HG03159 (cell line): ENCODE measurements at regions not wholly inside any gene's neighbourhood (a gene's known extent, or its start where the extent isn't known, plus 50 kb on each side); places are given as distances from the start of the nearest gene placed in this dataset.

Experiments used
- ATAC-seq: cut with Tn5 transposase; IDR thresholded peaks from one replicate; pipeline ENCODE4 v1.9.1; 2021; ENCODE audit warnings: mild to moderate bottlenecking, moderate library complexity; ENCODE audit not compliant: unreplicated experiment

DNA sequence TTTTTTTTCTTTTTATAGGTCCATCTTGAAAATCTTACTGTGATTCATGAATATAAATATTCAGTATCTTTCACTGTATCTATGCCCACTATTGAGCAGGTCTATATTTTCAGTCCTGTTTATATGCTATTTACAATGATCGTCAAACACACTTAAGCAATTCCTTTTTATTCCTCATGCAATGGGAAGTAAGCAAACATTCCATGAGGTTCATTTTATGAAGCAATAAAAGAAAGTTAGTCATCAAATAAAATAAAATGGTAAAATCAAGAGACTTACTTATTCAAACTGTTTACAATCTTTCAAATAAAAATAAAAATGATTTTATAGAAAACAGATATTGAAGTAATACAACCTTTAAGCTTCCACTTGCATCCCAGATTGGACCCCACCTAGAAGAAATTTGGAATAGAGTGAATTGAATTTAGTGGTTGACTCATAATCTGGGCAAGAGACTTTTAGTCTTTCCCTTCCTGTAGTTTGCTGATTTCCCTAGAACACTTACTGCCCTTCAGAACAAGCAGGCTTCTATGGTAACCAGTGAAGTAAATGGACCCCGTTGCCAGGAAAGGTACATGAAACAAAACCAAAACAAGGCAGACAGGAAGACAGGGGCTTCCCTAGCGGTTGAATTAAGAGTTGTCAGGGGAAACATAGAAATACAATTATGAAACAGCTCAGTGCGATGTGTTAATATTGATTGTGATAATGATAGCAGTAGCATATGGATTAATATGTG lies 241.0 kb upstream of the ATP2B1 start:
- ATAC-seq = peak; percentile 96

DNA sequence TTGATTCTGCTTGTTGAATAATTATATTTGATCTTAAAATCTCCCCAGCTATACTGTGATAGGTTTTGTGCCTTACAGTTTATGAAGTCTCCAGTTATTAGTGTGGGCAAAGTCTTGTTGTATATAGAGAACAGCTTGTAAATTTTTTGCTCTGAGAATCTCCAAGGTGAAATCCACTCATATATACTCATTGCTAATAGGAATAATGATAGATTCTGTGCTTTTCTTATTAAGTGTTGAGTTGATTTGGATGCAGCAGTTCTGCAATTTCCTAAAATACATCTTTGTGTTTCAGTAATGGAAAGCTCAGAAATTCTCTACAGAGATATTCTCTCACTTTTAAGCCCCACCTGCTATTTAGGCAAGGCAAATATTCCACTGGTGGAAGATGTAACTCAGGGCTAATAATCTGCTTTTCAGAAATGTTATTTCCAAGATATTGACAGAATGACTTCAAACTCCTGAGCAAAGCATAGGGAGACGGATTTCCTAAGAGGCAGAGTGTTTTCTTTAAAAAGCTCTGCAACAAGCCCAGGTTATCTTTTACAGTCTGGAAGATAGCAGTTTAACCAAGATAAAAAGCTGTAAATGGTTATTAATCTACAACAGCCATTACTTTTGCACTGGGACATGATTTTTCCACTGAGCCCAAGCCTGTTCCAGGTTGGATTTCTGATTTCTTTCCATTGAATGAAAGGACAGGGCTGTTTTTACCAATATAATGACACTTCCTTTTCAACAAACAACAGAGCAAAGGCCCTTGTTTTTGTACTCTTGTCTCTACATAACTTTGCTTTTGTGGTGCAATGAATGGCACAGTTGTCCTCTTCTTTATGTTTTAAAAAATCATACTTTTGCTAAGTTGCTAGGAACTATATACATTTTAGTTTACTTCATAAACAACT lies 239.9 kb upstream of the ATP2B1 start:
- no peak for ATAC-seq

DNA sequence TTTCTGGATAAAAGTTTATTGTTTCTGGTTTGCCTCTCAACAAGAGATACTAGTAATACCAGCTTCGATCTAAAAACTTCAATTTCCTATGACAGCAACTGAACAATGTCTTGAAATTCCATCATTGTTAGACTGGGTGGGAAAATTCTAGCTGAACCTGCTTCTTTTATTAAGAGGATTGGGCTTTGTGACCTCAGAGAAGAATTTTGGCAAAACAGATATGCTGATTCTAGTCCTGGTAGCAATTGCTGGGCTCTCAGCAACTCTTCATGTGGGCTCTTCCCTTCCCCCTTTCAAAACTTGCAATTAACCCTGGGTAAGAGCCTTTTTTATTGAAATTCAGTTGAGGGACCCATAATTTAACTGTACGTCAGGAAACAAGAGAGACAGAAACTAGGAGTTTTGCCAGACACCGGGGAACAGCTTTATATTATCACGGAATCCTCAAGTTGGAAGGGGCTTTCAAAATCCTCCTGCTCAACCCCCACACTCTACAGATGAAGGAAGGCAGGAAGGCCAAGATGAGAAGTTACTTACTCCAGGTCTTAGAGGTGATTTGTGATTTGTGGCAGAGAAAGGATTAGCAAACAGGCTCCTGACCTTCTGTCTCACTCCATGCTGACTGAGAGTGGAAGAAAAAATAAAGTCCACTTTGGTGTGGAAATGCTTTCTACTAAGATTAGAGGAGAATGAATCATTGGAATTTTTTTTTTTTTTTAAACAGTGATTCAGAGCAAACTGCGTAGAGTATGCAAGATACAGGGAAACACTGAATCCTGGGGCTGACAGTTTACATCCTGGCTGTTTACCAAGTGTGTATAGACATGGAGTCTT lies 239.0 kb upstream of the ATP2B1 start:
- no peak for ATAC-seq

DNA sequence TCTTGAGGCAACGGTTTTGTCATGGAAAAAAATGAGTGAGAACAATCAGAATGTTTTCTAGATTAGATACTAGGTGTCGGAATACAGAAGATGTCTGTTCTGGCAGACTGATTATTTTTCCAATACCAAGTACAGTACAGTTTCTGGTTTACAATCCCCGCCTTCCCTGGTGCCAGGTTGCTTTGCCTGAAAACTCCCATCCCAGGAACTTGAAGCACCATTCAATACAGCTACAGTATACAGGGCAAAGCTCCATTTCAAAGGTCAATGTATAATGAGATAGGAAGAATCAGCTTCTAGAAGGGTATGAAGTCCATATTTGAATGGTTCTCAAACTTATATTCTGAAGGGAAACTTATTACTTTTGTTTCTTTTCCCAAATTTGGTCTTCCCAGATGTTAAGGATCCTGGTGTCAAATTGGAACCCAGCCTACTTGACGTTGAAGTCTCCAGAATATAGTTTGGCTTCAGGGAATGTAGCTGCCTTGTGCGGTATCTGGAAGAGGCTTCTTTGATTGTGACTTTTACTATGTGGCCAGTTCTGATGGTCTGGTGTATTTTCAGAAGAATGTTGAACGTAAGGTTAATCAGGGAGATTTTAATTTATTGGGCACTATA lies 238.0 kb upstream of the ATP2B1 start:
- no peak for ATAC-seq

DNA sequence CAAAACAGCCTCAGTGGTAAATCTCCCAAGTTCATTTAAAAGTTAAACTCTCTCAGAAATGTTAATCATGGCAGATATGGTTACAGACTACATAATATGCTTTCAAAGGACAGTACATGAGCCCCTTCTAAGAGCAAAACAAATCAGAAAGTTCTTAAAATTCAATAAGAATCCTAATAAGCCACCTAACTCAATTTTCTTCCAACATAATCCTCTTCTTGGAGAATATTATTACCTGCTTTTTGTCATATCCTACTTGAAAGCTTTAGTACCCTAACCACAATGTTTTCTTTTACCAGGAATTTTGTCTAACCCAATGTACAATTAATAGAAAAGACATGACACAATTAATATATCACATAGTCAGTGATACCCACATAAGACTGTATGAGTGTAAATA lies 236.5 kb upstream of the ATP2B1 start:
- ATAC-seq = no peak

DNA sequence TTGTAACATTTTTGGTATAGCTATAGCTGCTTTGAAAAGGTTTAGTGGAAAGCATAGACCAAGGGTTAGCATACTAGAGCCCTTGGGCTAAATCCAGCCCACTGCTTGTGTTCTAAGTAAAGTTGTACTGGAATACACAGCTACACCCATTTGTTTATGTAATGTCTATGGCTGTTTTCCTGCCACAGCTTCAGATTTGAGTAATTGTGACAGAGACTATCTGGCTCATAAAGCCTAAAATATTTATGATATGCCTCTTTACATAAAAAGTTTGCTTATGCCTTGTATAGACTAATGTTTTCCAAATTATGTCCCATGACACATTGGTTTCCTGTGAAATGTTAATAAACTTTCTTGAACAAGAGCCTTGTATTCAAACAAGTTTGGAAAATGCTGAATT lies 234.8 kb upstream of the ATP2B1 start:
- no peak for ATAC-seq

DNA sequence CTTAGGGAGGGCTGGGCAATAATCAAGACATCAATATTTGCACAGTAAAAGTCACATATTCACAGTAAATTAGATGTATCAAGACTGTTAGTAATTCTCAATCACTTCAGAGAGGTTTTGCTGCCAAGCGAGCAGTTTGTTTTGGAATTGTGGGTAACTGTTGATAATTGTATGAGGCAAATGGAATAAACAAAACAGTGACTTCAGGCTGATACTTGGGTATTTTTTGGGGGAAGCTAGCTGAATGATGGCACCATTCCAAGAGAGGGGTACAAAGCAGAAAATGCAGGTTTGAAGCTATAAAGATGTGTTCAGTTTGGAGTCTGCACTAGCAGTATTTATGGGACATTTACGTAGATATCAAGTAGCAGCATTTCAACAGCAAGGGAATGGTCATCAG lies 232.8 kb upstream of the ATP2B1 start:
- ATAC-seq = no peak

DNA sequence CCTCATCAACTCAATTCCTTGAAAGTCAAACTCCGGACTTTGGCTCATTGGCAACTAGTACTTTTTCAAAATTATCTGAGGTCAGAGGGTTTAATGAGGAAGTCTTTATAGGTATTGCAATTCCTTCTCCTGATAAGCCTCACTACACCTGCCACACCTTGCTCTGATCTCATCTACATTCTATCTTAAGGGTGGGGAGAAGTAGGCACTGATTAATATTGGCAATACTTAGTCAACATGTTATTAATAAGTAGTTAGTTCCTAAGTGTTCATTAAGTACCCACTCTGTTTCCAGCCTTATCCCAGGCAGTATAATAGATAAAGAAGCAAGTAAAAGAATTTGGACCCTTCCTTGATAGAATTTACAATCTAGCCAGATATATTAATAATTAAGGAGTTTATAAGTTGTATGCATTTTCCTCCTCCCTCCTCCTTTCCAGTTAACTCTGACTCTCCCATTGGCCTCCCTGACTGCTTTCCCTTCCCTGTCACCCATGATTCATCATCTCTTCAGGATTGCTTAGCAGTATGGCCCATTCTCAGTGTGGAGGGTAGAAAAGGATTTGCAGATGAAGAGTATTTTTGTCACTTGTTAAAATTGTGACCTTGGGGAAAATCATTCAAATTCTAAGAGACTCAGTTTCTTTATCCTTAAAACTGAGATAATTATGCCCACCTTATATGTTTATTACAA lies 231.0 kb upstream of the ATP2B1 start:
- ATAC-seq = no peak

DNA sequence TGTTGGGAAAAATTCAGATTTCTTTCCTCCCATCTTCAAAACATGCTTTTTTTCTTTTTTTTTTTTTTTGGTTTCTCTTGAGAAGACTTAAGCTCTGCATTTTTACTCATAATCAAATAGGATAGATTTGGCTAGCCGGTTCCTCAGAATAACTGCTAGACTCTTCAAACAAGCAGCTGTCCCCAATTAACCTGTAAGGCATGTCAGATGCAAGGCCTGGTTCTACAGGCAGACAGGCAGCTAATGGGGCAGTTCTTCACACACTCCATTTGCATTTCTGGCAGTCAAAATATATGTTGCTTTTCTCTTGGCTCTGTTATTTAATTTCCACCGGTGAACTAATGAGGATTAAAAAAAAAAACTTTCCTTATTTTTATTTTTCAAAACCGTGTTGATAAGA lies 228.0 kb upstream of the ATP2B1 start:
- no peak for ATAC-seq

DNA sequence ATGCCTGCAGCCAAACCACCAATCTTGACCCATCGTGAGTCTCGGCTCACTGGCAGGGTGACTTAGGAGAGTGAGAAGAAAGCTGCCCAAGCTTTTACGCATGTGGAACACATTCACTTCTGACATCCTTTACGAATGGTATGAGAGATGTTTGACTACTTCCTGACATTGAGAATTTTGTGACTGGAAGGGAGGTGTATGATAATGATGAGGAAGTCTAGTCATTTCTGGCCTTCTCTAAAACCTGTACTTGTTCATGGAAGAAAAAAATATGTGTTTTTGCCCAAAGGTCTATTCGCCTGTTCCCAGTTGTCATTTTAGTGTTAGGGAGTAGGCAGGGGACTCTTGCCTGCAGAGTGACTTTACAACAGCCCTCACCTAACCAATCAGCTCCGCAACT lies 227.2 kb upstream of the ATP2B1 start:
- ATAC-seq = peak; percentile 71

DNA sequence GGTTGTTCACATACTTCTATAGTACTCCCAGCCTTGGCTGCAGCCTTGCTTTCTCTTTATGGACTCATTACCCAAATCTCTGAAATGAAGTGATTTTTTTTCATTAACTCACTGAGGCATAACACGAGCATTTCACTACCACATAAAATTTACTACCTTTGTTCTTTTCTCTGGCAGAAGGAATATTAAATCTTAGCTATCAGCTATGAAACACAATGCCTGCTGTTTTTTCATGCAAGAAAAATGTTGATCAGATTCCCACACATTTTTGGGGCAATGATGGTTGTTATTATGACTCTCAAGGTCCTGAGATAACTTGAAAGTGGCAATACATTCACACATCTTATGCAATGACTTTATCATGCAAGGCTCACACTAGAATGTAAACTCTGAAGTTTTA lies 225.3 kb upstream of the ATP2B1 start:
- no peak for ATAC-seq

DNA sequence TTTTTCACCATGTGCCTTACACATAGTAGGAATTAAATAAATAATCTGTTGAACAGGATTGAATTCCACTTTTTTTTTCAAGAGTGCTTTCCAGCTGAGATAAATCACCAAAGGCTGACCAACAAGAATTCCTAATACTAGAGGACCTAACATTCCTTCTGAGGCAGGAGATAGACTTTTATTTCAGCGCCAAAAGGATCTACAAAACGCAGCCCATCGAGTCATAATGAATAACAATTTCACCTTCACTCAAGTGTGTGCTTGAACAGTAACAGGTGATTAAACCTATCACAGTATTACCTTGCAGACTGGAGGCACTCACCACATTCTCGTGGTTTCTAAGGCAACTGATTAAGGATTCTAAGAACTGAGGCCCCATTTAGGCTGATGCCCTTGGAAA lies 224.3 kb upstream of the ATP2B1 start:
- no peak for ATAC-seq

DNA sequence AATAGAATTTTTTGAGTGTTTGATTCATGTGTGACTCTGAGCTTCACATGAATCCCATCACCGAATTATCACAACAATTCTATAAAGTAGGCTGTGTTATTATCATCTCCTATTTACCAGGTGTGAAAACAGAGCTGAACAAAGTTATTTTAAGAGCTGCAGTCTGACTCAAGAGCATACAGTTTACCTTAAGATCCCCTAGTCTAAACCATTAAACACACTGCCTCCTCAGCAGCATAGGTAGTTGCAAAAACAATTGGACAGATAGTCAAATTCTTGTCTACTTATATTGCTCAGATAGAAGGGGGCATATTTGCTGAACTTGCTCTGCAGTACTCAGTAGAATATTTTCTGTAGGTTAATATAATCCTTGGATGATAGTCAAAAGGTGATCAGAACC lies 219.8 kb upstream of the ATP2B1 start:
- ATAC-seq = no peak

DNA sequence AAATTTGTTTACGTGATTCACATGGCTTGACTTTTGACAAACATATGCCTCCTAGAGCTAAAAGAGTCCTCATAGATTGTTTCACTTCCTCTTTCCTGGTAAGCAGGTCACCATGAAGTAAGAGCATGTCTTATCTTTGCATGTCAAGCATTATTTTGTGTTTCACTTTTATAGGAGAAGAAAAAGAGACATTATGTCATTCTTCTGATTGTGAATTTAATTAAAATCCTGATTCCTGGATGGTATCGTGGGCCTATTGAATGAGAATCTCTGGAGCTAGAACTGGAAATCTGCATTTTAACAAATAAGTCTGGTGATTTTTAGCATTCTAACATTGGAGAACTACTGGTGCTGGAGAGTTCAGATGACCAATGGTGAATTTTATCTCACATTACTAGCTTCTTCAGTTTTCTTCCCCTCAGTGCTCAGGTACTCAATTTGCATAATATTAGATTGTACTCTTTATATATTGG lies 218.6 kb upstream of the ATP2B1 start:
- peak; percentile 97 for ATAC-seq

DNA sequence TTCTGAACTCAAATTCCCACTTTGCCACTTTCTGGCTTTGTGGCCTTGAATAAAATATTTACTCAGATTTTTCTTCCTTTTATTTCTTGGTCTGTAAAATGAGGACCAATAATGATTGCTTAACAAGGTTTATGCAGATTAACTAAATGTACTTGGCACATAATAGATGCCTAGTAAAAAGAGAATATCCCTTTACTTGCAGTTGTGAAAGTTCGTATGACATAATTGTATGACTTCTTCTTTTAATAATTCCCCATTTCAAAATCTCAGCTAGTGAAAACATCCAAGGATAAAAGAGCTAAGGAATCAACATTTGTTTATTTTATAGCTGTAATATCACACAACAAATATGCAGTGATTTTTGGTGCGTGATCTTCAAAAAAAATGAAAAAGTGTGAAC lies 215.6 kb upstream of the ATP2B1 start:
- ATAC-seq = no peak

DNA sequence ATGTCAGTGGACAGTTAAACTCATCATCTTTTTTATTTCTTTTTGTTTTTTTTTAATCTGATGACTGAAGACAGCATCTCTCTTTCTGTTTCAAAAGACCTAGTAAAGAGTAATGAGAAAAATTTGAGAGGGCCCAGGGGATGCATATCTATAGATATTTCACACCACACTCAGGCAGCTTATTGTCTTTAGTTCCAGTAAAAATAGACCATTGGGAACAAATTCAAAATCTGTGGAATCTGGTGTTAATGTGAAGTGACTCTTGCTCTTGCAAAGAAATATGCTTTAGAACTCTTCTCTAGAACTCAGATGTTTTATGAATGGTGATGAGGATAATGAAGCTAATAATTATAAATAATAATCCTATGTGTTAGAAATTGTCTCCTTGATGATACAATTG lies 214.5 kb upstream of the ATP2B1 start:
- ATAC-seq = no peak

DNA sequence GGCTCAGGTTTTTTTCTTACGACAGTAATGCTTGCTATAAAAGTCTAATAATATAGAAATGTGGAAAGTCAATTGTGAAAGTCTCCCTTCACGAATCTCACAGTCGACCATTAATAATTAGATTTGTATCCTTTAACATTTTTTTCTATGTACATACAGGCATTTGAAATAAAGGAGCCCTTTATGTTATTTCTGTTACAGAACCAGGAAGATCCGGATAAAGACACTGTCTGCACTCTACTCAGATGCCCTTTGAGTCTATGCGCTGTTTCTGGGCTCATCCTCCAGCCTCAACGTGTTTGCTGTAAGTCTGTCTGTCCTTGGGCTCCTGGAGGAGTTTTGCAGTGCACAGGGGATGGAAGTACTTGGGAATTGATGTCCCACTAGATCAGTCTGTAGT lies 212.2 kb upstream of the ATP2B1 start:
- no peak for ATAC-seq

DNA sequence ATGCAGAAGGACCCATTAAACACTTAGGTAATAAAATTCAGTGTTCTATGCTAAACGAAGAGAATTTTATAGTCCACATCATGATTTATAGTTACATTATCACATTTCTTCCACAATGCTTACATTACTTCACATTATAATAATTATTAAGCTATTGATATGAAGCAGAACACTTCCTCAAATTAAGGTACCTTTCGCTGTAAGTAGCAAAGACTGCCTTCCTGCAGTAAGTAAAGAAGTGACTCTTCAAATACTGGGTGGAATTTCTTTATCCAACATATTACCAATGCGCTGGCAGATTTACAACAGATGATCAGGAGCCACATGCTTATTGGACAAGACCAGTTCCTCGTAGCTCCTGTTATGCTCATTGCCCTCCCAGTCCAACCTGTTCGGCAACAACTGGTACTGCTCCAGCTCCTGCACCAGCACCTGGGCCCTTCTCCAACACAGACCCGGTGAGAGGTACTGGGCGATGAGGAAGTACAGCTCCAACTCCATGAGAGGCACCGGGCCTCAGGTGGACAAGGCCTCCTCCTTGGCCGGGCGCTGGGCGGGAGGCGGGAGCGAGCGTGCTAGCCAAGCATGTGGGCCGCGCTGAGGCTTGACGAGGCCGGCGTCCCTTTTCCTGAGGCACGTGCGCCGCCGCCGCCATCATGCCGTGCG lies 210.7 kb upstream of the ATP2B1 start:
- ATAC-seq = no peak

DNA sequence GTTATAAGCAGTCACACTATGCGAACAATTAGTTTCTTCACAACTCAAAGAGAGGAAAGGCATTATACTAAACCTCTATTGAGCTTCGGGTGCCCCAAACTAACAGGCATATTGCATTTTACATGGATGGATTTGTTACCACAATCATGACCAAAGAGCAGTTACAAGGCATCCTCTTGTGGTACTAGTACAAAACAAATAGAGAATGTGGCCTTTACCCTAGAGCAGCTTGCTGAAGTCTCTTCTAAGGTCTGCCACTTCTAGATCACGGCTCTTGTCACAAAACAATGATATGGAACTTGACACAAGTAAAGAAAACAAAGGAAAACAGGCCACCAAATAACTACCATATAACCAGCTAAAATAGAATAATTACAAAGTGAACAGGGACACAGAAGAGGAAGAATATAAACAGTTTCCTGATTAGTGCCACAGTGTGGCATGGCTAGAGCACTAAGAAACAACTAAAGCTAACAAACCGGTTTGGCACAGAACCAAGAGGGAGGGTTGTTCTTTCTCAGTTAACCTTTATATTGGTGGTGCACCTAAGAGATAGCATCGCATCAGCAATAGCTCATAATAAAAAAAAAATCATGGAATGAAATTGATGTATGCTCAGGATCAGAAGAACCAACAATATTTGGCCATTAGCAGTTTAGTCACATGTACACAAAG lies 209.7 kb upstream of the ATP2B1 start:
- ATAC-seq = no peak
